Fibroblast of the aortic adventitia (primary cell): ENCODE measurements at regions not wholly inside any gene's neighbourhood (a gene's known extent, or its start where the extent isn't known, plus 50 kb on each side); places are given as distances from the start of the nearest gene placed in this dataset.
"Not testable (repeated sequence)": the region's sequence is repeated elsewhere in the genome, so short reads cannot be mapped to it uniquely, and the experiment has no call there.

Source experiments
- DNase-seq: peaks from one replicate; pipeline ENCODE4 v3.0.0-alpha.2; 2010; ENCODE audit warnings: low read depth
- H3K4me3 ChIP-seq: 2 replicates; pipeline ENCODE4 v1.5.1; 2011; ENCODE audit warnings: low read depth, mild to moderate bottlenecking, control low read depth, low read length, moderate library complexity
- CTCF ChIP-seq: IDR thresholded peaks from 2 replicates; pipeline ENCODE4 v1.5.1; 2011; ENCODE audit warnings: mild to moderate bottlenecking, low read length, control low read depth, inconsistent platforms; ENCODE audit not compliant: insufficient read depth

DNA sequence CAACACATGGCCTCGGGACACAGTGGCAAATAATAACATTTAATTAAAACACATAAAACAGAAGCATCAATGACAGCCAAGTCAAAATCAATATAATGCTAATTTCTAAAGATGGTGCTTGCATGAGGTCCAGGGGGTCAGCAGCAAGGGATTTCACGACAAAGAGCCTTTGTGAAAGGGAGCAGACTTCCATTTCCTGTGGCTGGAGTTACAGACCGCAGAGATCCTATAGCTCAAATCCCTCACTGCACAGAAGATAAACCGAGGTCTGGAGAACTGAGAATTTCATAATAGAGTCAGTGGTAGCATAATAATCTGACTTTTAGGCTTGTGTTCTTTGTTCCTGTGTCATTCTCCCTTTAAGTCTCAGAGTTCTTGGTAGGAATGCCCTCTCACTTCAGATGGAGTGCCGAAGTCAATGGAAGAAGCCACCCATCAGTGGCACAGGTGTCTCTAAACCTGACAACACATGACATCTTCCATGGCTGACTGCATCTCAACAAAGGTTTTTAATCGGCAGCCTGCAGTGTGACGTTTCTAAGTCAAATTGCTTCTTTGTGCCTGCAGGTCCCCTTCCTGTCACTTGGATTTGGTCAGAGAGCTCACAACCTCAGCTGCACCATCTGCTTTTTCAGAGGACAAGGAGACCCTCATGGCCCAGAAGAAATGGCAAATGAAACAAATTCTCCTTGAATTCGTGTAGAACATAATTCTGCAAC is 67.4 kb downstream of the CARTPT start:
- TF ChIP-seq CTCF, result no peak
- no peak overlapping the region for H3K4me3 ChIP-seq
- DNase-seq, result no peak

DNA sequence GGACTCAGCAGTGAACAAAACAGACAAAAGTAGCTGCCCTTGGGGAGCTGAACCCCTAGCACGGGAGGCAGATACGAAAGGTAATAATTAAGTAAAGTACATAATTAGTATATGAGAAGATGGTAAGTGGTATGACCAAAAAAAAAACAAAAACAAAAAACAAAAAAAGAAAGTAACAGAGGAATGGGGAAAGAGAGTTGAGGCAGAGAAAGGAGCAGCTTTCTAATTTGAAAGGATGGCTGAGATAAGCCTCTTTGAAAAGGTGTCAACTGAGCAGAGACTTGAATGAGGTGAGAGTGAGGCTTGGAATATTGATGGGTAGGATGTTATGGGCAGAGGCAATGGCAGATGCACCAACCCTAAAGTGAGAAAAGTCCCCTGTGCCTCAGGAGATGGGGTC is 69.7 kb downstream of the CARTPT start:
- DNase-seq, result no peak
- H3K4me3 ChIP-seq, result no peak overlapping the region
- no peak for TF ChIP-seq CTCF

GRCh38 chr5:71789746-71790145 is 70.7 kb downstream of the CARTPT start:
- TF ChIP-seq CTCF, result no peak
- no peak for DNase-seq
- H3K4me3 ChIP-seq, result no peak overlapping the region

DNA sequence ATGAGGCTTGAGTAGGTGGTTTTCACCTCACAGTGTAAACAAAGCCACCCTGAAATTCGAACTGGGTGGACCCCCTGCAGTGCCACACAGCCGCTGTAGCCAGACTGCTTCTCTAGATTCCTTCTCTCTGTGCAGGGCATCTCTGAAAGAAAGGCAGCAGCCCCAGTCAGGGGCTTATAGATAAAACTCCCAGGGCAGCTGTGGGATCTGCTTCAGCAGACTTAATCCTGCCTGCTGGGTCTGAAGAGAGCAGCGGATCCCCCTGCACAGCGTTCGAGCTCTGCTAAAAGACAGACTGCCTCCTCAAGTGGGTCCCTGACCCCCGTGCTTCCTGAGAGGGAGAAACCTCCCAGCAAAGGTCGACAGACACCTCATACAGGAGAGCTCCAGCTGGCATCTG is 71.4 kb downstream of the CARTPT start:
- DNase-seq, result no peak
- no peak for TF ChIP-seq CTCF
- H3K4me3 ChIP-seq, result no peak overlapping the region

- DNase-seq, H3K4me3 ChIP-seq: not testable (repeated sequence)
Measured at GRCh38 chr5:71792041-71792440, 73.0 kb downstream of the CARTPT start.

DNA sequence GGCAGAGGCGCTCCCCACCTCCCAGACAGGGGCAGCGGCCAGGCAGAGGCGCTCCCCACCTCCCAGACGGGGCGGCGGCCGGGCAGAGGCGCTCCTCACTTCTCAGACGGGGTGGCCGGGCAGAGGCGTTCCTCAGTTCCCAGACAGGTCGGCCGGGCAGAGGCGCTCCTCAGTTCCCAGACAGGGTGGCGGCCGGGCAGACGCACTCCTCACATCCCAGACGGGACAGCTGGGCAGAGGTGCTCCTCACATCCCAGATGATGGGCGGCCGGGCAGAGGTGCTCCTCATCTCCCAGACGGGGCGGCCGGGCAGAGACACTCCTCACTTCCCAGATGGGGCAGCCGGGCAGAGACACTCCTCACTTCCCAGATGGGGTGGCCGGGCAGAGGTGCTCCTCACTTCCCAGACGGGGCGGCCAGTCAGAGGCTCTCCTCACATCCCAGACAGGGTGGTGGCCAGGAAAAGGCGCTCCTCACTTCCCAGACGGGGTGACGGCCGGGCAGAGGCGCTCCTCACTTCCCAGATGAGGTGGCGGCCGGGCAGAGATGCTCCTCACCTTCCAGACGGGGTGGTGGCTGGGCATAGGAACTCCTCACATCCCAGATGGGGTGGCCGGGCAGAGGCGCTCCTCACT is 75.1 kb downstream of the CARTPT start:
- no peak for DNase-seq
- no peak for TF ChIP-seq CTCF
- H3K4me3 ChIP-seq, result no peak overlapping the region

GRCh38 chr5:71802673-71803072 is 83.6 kb downstream of the CARTPT start:
- DNase-seq, result no peak
- TF ChIP-seq CTCF, result no peak
- no peak overlapping the region for H3K4me3 ChIP-seq
